Central memory CD8-positive, alpha-beta T cell (primary cell): ENCODE measurements at regions not wholly inside any gene's neighbourhood (a gene's known extent, or its start where the extent isn't known, plus 50 kb on each side); places are given as distances from the start of the nearest gene placed in this dataset.

ENCODE experiments used
- ATAC-seq: fragments of 150-1000 bp; cut with Tn5 transposase; replicated peaks from 2 replicates; pipeline ENCODE4 v1.10.0; 2022; ENCODE audit warnings: mild to moderate bottlenecking, moderate FRiP score, moderate number of reproducible peaks; ENCODE audit not compliant: poor library complexity, severe bottlenecking; ENCODE audit errors: extremely low read depth
- DNase-seq, 2 donors: peaks; one replicate each; pipeline ENCODE4 v3.0.0; 2021; ENCODE audit warnings: low spot score in 2 of 2
- H3K27ac Mint-ChIP-seq: one replicate; pipeline ENCODE4 v1.8.0; 2022; ENCODE audit warnings: low read depth, mild to moderate bottlenecking, moderate library complexity, mixed read lengths
- H3K27me3 Mint-ChIP-seq: one replicate; pipeline ENCODE4 v1.8.0; 2022; ENCODE audit warnings: mixed read lengths
- H3K36me3 Mint-ChIP-seq: one replicate; pipeline ENCODE4 v1.8.0; 2022; ENCODE audit warnings: mild to moderate bottlenecking, moderate library complexity, mixed read lengths; ENCODE audit not compliant: insufficient read depth
- H3K4me1 Mint-ChIP-seq: one replicate; pipeline ENCODE4 v1.8.0; 2022; ENCODE audit warnings: mixed read lengths
- H3K4me3 Mint-ChIP-seq: one replicate; pipeline ENCODE4 v1.8.0; 2022; ENCODE audit warnings: mild to moderate bottlenecking, moderate library complexity, mixed read lengths
- H3K9me3 Mint-ChIP-seq: one replicate; pipeline ENCODE4 v1.8.0; 2022; ENCODE audit warnings: mixed read lengths

- Mint-ChIP-seq H3K4me3 (no peak overlapping the region), H3K27me3 (no peaks in the 10 kb centered on the region), H3K4me1 (no peaks in the 10 kb centered on the region), H3K9me3 (no peaks in the 10 kb centered on the region), H3K36me3 (no peaks in the 10 kb centered on the region), H3K27ac (no peak overlapping the region)
- no peak for DNase-seq
- no peak for ATAC-seq
These were observed 167.4 kb upstream of the PRSS58 start for GRCh38 chr7:142425281-142425680.

GRCh38 chr7:142422621-142423020 lies 164.8 kb upstream of the PRSS58 start:
- H3K27ac Mint-ChIP-seq = no peak overlapping the region
- H3K27me3 Mint-ChIP-seq = no peaks in the 10 kb centered on the region
- no peaks in the 10 kb centered on the region for H3K36me3 Mint-ChIP-seq
- DNase-seq (no peak), ATAC-seq (no peak)
- H3K9me3 Mint-ChIP-seq = no peaks in the 10 kb centered on the region
- no peaks in the 10 kb centered on the region for H3K4me1 Mint-ChIP-seq
- no peak overlapping the region for H3K4me3 Mint-ChIP-seq

DNA sequence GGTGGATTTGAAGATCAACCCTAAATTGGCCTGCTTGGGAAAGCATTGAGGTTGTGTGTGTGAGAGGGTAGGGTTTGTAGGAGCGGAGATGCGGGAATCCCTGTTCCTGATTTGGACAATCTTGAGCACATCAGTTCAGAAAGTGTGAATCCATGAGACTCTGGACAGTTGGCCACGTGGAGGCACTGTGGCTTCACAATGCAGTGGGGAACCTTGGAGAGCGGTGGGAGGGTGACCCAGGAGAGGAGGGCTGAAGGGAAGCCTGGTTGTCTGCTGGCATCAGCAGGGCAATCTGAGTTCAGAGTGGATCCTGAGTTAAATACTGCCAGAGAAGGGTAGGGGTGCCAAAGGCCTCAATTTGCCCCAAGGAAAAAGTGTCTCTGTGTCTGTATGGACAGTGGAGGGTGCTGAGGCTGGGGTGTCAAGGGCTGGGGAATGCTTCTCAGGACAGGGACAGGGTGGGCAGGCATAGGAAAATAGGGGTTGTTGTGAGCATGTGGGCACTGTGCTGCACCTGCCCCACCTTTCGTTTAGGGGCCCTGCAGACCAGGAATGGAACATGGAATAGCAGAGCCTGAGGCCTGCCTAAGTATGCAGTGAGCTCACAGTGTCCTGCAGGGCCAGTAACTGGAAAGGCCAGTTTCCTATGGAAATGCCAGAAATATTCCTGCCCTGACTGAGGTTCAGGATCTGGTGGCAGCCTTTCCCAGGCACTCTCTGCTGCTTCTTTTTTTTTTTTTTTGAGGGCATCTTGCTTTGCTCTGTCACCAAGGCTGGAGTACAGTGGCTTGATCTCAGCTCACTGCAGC lies 162.9 kb upstream of the PRSS58 start:
- no peaks in the 10 kb centered on the region for H3K27me3 Mint-ChIP-seq
- ATAC-seq (no peak), DNase-seq (no peak)
- H3K27ac Mint-ChIP-seq = no peak overlapping the region
- H3K36me3 Mint-ChIP-seq = no peaks in the 10 kb centered on the region
- no peaks in the 10 kb centered on the region for H3K4me1 Mint-ChIP-seq
- H3K4me3 Mint-ChIP-seq = no peak overlapping the region
- no peaks in the 10 kb centered on the region for H3K9me3 Mint-ChIP-seq

DNA sequence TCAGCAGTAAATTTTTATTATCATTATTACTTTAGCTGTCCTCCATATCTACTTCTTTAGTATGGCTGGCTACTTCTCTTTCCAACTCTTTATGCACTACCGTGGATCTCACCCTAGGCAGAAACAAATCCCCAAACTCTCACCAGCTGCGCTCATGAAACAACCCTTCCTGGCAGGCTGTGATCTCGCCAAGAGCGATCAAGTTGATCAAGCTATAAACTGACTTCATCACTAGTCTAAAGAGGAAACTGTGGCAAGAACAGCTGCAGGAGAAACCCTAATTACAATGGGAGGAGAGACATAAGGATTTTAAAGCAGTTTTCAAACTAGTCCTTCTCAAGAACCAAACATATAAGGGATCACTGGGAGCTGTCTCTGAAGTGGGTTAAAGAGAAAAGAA lies 160.5 kb upstream of the PRSS58 start:
- no peak for DNase-seq
- no peaks in the 10 kb centered on the region for H3K4me1 Mint-ChIP-seq
- ATAC-seq = no peak
- H3K36me3 Mint-ChIP-seq = no peaks in the 10 kb centered on the region
- H3K4me3 Mint-ChIP-seq = no peak overlapping the region
- no peak overlapping the region for H3K27ac Mint-ChIP-seq
- H3K9me3 Mint-ChIP-seq = no peaks in the 10 kb centered on the region
- H3K27me3 Mint-ChIP-seq = peaks cover 8% of the 10 kb centered on the region

DNA sequence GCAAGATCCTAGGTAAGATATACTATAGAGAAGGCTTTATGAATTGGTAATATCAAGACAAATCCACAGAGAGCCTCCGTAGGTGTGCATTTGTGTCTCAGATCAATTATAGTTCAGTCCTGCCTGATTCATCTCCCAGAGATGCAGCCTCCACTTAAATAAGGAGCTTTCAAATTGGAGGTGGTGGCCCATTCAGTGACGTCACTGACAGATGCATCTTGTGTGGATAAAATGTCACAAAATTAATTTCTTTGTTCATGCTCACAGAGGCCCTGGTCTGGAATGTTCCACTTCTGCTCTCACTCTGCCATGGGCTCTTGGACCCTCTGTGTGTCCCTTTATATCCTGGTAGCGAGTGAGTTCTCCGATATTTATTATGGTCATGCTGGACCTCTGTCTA lies 157.1 kb upstream of the PRSS58 start:
- ATAC-seq (no peak), DNase-seq (no peak)
- Mint-ChIP-seq H3K4me3 (no peak overlapping the region), H3K27ac (no peak overlapping the region), H3K36me3 (no peaks in the 10 kb centered on the region), H3K4me1 (no peaks in the 10 kb centered on the region), H3K9me3 (no peaks in the 10 kb centered on the region), H3K27me3 (peaks cover 8% of the 10 kb centered on the region)

- H3K27me3 Mint-ChIP-seq = peaks cover 8% of the 10 kb centered on the region
- no peaks in the 10 kb centered on the region for H3K4me1 Mint-ChIP-seq
- ATAC-seq = no peak
- no peak overlapping the region for H3K27ac Mint-ChIP-seq
- no peaks in the 10 kb centered on the region for H3K36me3 Mint-ChIP-seq
- no peak for DNase-seq
- no peak overlapping the region for H3K4me3 Mint-ChIP-seq
- no peaks in the 10 kb centered on the region for H3K9me3 Mint-ChIP-seq
These were observed 156.3 kb upstream of the PRSS58 start for GRCh38 chr7:142414135-142414534.

DNA sequence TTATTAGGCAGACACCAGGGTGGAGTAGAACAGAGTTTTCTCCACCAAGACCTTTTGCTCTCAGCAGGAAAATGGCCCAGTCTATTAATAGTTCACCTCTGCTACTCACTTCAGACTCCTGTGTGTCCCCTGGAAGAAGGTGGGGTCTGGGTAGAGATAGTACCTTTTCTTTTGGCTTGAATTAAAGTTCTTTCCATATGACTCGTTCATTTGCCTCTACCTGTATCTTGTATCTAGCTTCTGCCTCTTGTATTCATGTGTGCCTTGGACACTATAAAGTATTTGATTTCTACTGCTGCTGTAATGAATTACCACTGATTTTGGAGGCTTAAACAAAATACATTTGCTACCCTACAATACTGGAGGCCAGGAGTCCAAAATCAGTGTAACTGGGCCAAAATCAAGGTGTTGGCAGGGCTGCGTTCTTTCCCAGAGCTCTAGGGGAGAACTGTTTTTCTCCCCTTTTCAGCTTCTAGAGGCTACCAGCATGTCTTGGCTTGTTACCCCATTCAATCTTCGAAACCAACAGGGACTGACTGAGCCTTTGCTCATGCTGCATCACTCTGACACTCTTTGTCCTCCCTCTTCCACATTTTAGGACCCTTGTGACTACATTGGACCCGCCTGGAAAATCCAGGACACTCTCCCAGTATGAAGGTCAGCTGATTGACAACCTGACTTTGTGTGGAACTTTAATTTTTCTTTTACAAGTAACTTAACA lies 155.6 kb upstream of the PRSS58 start:
- H3K9me3 Mint-ChIP-seq = no peaks in the 10 kb centered on the region
- ATAC-seq (no peak), DNase-seq (no peak)
- H3K36me3 Mint-ChIP-seq = no peaks in the 10 kb centered on the region
- no peaks in the 10 kb centered on the region for H3K4me1 Mint-ChIP-seq
- H3K27ac Mint-ChIP-seq = no peak overlapping the region
- H3K4me3 Mint-ChIP-seq = no peak overlapping the region
- peaks cover 8% of the 10 kb centered on the region for H3K27me3 Mint-ChIP-seq

GRCh38 chr7:142412551-142413193 lies 154.8 kb upstream of the PRSS58 start:
- no peak overlapping the region for H3K27ac Mint-ChIP-seq
- no peak for ATAC-seq

DNA sequence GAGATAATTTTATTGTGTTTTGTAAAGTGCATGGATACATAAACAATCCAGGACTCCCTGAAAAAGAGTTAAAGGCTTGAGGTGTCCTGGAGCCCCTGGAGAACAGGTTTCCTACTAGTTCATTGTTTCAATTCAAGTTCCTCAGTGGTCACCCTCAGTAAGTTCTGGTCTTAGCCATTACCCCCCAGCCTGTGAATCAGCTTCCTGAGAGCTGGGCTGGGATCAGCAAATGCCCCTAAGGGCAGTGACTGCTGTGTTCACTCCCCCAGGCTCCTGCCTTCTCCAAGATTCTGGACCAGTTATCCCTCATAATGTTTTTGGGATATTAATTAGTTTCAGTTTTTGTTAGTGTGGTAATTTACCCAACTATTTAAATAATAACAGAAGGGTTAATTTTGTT lies 151.6 kb upstream of the PRSS58 start:
- H3K27ac Mint-ChIP-seq = no peak overlapping the region
- no peak overlapping the region for H3K4me3 Mint-ChIP-seq
- no peaks in the 10 kb centered on the region for H3K9me3 Mint-ChIP-seq
- no peaks in the 10 kb centered on the region for H3K36me3 Mint-ChIP-seq
- H3K27me3 Mint-ChIP-seq = peaks cover 12% of the 10 kb centered on the region
- H3K4me1 Mint-ChIP-seq = no peaks in the 10 kb centered on the region
- no peak for ATAC-seq
- no peak for DNase-seq

More at GRCh38 chr7:142412551-142413193, 154.8 kb upstream of the PRSS58 start:
- Mint-ChIP-seq H3K4me3 (no peak overlapping the region), H3K36me3 (no peaks in the 10 kb centered on the region), H3K27me3 (peaks cover 8% of the 10 kb centered on the region), H3K9me3 (no peaks in the 10 kb centered on the region), H3K4me1 (no peaks in the 10 kb centered on the region)
- no peak for DNase-seq

- peaks cover 16% of the 10 kb centered on the region for H3K27me3 Mint-ChIP-seq
- no peak for ATAC-seq
- H3K9me3 Mint-ChIP-seq = no peaks in the 10 kb centered on the region
- no peak overlapping the region for H3K27ac Mint-ChIP-seq
- DNase-seq = no peak
- no peaks in the 10 kb centered on the region for H3K4me1 Mint-ChIP-seq
- H3K4me3 Mint-ChIP-seq = no peak overlapping the region
- no peaks in the 10 kb centered on the region for H3K36me3 Mint-ChIP-seq
These were observed 150.9 kb upstream of the PRSS58 start for GRCh38 chr7:142408794-142409193.

DNA sequence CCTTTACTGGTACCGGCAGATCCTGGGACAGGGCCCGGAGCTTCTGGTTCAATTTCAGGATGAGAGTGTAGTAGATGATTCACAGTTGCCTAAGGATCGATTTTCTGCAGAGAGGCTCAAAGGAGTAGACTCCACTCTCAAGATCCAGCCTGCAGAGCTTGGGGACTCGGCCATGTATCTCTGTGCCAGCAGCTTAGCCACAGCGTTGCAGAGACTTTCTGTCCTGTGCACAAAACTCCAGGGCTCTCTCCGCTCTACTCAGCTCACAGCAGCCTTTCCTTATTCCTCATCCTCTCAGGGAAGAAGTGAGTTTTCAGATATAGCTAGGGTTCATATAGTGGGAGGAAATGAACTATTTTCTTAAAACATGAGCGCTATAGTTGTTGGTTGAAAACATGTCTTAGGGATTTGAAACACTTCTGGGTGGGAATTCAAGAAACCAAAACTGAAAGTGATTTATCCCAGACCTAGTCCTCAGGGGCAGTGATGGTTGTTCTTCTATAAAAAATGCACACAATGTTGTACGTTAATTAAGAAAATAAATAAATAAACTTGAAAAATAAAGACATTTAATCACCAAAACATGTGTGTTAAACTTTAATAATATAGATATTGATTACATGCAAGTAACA lies 150.2 kb upstream of the PRSS58 start:
- H3K9me3 Mint-ChIP-seq = no peaks in the 10 kb centered on the region
- H3K27me3 Mint-ChIP-seq = peaks cover 24% of the 10 kb centered on the region
- no peaks in the 10 kb centered on the region for H3K4me1 Mint-ChIP-seq
- no peak for ATAC-seq
- H3K36me3 Mint-ChIP-seq = no peaks in the 10 kb centered on the region
- no peak overlapping the region for H3K4me3 Mint-ChIP-seq
- no peak overlapping the region for H3K27ac Mint-ChIP-seq
- DNase-seq = no peak

GRCh38 chr7:142405122-142405765 lies 147.4 kb upstream of the PRSS58 start:
- Mint-ChIP-seq H3K9me3 (no peaks in the 10 kb centered on the region), H3K27me3 (peaks cover 45% of the 10 kb centered on the region), H3K27ac (no peak overlapping the region), H3K4me3 (no peak overlapping the region), H3K36me3 (no peaks in the 10 kb centered on the region), H3K4me1 (no peaks in the 10 kb centered on the region)
- no peak for ATAC-seq
- DNase-seq = no peak
